ENCODE measurements at regions not wholly inside any gene's neighbourhood (a gene's known extent, or its start where the extent isn't known, plus 50 kb on each side); places are given as distances from the start of the nearest gene placed in this dataset.

DNA sequence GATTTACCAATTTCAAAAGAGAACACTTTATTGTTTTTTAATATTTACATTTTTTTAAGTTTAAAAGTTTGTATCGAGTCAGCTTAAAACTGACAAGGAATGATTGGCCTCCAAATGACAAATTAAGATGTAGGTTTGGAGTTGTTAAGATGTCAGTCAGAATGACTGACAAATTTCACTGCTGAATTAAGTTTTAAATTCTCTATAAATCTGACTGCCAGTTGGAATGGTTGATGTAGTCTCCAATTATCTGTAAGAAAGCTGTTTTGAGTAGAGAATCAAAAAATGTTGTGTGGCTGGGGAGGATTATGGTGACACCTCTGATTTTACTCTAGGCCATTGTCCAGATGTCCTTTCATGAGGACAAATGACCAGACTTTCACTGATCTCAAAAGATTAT, 165.3 kb upstream of the CDH20 start:
- Histone ChIP-seq H3K9me3 (no peaks in the 10 kb centered on the region), H3K36me3 (no peaks in the 10 kb centered on the region), H3K4me3 (no peak overlapping the region), H3K27me3 (no peaks in the 10 kb centered on the region)
- DNase-seq, result no peak

DNA sequence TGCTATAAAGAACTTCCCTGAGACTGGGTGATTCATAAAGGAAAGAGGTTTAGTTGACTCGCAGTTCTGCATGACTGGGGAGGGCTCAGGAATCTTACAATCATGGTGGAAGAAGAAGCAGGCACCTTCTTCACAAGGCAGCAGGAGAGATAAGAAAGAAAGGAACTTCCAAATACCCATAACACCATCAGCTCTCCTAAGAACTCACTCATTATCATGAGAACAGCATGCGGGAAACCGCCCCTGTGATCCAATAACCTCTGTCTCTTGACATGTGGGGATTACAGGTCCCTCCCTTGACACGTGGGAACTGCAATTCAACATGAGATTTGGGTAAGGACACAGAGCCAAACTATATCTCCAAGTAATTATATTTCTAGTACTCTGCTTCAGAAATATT, 163.8 kb upstream of the CDH20 start:
- Histone ChIP-seq H3K27me3 (no peaks in the 10 kb centered on the region), H3K36me3 (no peaks in the 10 kb centered on the region), H3K4me3 (no peak overlapping the region), H3K9me3 (no peaks in the 10 kb centered on the region)
- no peak for DNase-seq

DNA sequence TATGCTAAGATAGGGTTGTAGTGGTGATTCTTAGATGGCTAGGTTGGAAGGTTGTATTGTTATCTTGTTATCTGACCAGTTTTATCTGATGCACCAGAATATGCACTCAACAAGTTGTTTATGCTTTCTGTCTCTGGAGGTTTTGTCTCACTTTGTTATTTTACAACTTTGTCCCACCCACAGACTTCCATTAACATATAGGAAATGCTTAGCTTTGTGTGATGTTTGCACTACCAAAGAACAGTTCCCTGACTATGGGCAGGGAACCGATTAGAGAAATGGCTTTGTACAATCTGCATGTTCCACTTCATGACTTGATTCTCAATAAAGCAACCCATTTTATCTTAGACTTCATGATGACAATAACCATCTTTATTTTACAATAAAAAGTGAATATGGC, 160.6 kb upstream of the CDH20 start:
- H3K36me3 ChIP-seq, result no peaks in the 10 kb centered on the region
- H3K9me3 ChIP-seq, result no peaks in the 10 kb centered on the region
- no peak for DNase-seq
- H3K4me3 ChIP-seq, result no peak overlapping the region
- H3K27me3 ChIP-seq, result no peaks in the 10 kb centered on the region

DNA sequence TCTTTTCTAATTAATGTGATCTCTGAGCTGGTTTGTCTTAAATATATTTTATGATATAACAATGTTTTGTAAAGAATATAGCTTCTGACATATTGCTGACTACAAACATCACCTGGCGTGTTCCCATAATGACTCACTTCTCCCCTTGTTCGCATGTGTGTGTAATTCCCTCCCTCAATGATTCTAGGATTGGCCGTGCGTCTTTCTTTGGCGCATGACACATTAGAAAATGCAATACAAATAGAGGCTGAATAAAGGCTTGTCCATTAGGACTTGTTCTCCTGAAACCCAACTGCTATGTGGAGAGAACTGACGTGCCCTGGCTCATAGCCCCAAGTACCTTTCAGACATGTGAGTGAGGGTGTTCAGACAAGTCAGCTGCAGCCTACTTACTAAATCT, 159.7 kb upstream of the CDH20 start:
- DNase-seq, result no peak
- no peaks in the 10 kb centered on the region for H3K36me3 ChIP-seq

GRCh38 chr18:61183798-61184197, 149.4 kb upstream of the CDH20 start:
- no peaks in the 10 kb centered on the region for H3K36me3 ChIP-seq
- no peak overlapping the region for H3K4me3 ChIP-seq
- no peaks in the 10 kb centered on the region for H3K9me3 ChIP-seq
- peak; percentile 19 for DNase-seq
- H3K27me3 ChIP-seq, result no peaks in the 10 kb centered on the region

More for the DNA sequence above, 159.7 kb upstream of the CDH20 start:
- Histone ChIP-seq H3K4me3 (no peak overlapping the region), H3K27me3 (no peaks in the 10 kb centered on the region), H3K9me3 (no peaks in the 10 kb centered on the region)

GRCh38 chr18:61187971-61188370, 145.3 kb upstream of the CDH20 start:
- no peak for DNase-seq
- no peaks in the 10 kb centered on the region for H3K9me3 ChIP-seq
- no peak overlapping the region for H3K4me3 ChIP-seq
- no peaks in the 10 kb centered on the region for H3K36me3 ChIP-seq
- no peaks in the 10 kb centered on the region for H3K27me3 ChIP-seq

- no peaks in the 10 kb centered on the region for H3K36me3 ChIP-seq
- H3K4me3 ChIP-seq, result no peak overlapping the region
- no peaks in the 10 kb centered on the region for H3K27me3 ChIP-seq
- no peak for DNase-seq
- no peaks in the 10 kb centered on the region for H3K9me3 ChIP-seq
Measured at GRCh38 chr18:61189376-61189775, 143.9 kb upstream of the CDH20 start.

- no peak overlapping the region for H3K4me3 ChIP-seq
- no peaks in the 10 kb centered on the region for H3K36me3 ChIP-seq
- no peak for DNase-seq
- H3K9me3 ChIP-seq, result no peaks in the 10 kb centered on the region
- H3K27me3 ChIP-seq, result no peaks in the 10 kb centered on the region
Measured at GRCh38 chr18:61194726-61195125, 138.5 kb upstream of the CDH20 start.

DNA sequence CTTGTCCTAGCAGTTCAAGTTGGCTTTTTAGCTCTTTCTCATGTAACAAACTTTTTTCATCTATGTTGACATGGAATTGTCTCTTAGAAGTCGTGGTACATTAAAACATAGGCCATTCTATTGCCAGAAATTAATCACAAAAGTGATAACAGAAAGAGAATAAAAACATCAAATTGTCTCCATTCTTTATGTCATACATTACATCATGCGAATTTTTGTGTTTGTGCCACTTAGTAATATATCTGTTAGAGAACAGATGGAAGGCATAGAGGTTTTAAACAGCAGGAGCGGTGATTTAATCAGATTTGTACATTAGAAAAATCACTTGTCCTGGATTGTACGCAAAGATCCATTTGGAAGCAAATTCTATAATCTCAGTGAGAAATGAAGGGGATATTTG, 136.5 kb upstream of the CDH20 start:
- DNase-seq, result no peak
- H3K27me3 ChIP-seq, result no peaks in the 10 kb centered on the region
- no peak overlapping the region for H3K4me3 ChIP-seq
- no peaks in the 10 kb centered on the region for H3K9me3 ChIP-seq
- no peaks in the 10 kb centered on the region for H3K36me3 ChIP-seq

DNA sequence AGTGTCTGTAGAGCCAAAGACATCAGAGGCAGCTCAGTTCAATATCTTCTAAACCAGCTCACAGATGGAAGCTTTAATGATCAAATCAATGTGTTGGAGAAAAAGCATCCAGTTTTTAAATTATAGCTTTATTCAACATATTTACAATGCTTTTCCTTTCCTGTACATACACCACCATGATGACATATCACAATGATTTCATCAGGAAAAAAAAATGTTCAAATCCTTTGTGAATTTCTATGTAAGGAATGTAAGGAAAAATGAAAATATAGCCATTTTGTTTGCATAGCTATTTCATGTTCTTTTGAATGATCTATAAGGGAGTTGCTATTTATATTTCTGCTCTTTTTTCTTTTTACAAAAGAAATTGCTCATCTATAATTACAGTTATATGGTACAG, 134.7 kb upstream of the CDH20 start:
- no peak for DNase-seq
- H3K36me3 ChIP-seq, result no peaks in the 10 kb centered on the region
- no peak overlapping the region for H3K4me3 ChIP-seq
- H3K27me3 ChIP-seq, result no peaks in the 10 kb centered on the region
- no peaks in the 10 kb centered on the region for H3K9me3 ChIP-seq

DNA sequence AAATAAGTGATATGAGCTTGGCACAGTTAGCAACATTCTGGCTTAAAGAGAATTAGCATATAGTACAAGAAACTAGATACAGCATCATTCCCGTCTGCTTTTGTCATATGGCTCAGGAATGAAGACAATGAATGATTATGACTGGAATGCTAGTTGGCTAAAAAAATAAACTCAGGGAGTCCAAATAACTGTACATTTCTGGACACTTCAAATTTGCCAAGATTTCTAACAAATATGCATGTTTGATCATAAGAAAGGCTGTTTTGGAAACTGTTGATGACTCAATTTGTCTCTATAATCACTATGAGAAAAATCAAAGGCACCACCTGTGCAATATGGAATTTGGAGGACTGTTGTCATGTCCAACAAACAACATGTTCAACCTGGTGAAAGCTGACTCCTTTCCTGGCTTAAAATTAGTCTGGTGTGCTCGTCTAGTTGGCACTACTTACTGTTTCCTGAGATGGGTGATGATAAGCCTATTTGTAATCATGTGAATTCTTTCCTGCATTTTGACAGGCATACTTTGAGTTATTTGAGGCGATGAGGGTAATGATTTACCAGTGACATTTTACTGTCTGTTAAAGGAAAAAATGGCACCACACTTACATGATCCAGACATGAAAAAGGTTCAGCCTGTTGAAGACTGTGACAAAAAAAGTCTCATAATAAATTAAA, 133.9 kb upstream of the CDH20 start:
- H3K4me3 ChIP-seq, result no peak overlapping the region
- no peaks in the 10 kb centered on the region for H3K27me3 ChIP-seq
- peak; percentile 22 for DNase-seq
- no peaks in the 10 kb centered on the region for H3K9me3 ChIP-seq
- H3K36me3 ChIP-seq, result no peaks in the 10 kb centered on the region

GRCh38 chr18:61201511-61201910, 131.7 kb upstream of the CDH20 start:
- Histone ChIP-seq H3K27me3 (no peaks in the 10 kb centered on the region), H3K4me3 (no peak overlapping the region), H3K36me3 (no peaks in the 10 kb centered on the region), H3K9me3 (no peaks in the 10 kb centered on the region)
- no peak for DNase-seq

DNA sequence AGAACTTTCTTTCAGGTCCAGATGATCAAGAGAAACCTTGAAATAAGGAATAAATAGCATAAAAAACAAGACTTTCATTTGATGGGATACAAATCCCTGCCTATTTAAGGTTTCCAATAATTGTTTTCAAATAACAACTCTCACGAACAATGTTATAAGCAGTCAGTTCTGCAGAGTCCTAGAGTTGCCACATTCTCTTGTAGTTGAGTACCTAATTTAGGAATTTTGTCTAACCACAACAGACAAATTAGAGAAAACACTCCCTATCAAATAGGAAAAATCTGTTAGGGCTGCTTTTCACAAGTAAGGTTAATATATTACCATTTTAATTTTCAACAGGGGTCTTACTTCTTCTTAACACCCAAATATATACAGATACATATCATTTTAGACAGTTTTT, 130.1 kb upstream of the CDH20 start:
- no peaks in the 10 kb centered on the region for H3K9me3 ChIP-seq
- H3K36me3 ChIP-seq, result no peaks in the 10 kb centered on the region
- no peak for DNase-seq
- no peak overlapping the region for H3K4me3 ChIP-seq
- no peaks in the 10 kb centered on the region for H3K27me3 ChIP-seq

- DNase-seq, result peak; percentile 43
Measured at GRCh38 chr18:61209801-61210200, 123.4 kb upstream of the CDH20 start.

GRCh38 chr18:61216051-61216450, 117.2 kb upstream of the CDH20 start:
- H3K9me3 ChIP-seq, result no peaks in the 10 kb centered on the region
- DNase-seq, result no peak
- no peak overlapping the region for H3K4me3 ChIP-seq

More at GRCh38 chr18:61209801-61210200, 123.4 kb upstream of the CDH20 start:
- Histone ChIP-seq H3K27me3 (no peaks in the 10 kb centered on the region), H3K4me3 (no peak overlapping the region), H3K36me3 (no peaks in the 10 kb centered on the region), H3K9me3 (no peaks in the 10 kb centered on the region)

DNA sequence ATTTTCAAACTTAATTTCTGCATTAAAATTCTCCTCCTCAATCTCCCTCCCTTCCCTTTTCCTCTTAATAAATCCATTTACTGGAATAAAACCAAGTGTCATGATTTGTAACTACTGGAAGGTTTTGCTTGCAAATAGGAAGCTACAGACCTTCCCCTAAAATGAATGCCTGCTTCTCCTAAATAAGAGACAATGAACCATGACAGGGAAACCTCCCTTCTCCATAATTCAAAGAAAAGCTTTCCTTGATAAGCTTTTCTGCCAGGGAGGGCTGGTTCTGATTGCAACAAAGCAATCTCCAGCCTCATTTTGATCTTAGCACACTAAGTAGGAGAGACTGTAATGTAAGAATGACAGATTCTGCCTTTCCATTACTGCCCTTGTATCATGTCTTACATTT, 111.0 kb upstream of the CDH20 start:
- DNase-seq, result no peak
- Histone ChIP-seq H3K36me3 (no peaks in the 10 kb centered on the region), H3K9me3 (no peaks in the 10 kb centered on the region), H3K27me3 (no peaks in the 10 kb centered on the region), H3K4me3 (no peak overlapping the region)

More at GRCh38 chr18:61216051-61216450, 117.2 kb upstream of the CDH20 start:
- Histone ChIP-seq H3K36me3 (no peaks in the 10 kb centered on the region), H3K27me3 (no peaks in the 10 kb centered on the region)

DNA sequence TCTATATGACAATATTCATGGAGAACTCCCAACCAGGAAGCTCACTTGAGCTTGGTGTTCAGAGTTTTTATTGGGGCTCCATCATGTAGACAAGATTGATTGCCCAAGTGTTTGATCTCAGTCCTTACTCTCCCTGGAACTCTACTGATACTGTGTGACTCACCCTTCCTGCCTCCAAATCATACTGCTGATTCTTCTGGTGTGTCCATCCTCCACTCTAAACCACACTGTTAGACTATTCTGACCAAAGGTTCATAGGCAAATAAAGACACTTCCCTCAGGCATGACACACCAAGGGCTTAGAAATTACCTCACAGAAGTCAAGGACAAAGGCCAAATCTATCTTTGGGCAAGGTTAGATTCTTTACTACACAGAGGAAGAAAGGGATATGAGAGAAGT, 107.9 kb upstream of the CDH20 start:
- no peak for DNase-seq
- H3K27me3 ChIP-seq, result no peaks in the 10 kb centered on the region
- no peak overlapping the region for H3K4me3 ChIP-seq
- H3K9me3 ChIP-seq, result no peaks in the 10 kb centered on the region
- no peaks in the 10 kb centered on the region for H3K36me3 ChIP-seq

DNA sequence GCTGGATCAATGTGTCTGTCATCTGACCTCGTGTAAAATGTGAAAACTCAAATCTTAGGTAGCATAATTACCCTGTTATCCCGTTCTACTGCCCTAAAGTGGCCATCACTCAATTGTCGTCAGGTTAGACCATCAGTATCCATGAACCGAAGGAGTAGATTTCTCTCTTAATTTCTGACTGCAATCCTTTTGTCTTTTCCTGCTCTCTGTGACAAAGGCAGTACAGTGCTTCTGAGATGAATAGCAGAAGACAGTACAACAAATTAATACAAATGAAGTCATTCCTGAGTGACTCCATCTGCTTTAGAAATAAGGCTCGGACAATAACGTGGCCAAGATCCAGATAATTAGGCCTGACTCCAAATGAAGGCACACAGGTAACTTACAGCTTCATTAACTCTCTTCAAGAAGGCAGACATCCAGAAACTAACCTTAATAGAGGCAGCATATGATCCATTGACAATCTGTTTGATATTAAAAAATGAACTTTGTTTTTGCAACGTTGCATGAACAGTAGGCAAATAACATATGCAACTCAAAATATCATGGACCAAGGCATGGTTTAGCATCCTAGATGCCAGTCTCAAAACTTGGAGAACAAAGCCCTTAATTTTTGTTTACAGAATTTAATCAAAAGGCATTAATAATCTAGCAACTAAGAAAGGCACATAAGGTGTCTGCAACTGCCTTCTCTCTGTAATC, 96.7 kb upstream of the CDH20 start:
- no peak for DNase-seq
- H3K27me3 ChIP-seq, result no peaks in the 10 kb centered on the region
- no peaks in the 10 kb centered on the region for H3K9me3 ChIP-seq
- no peaks in the 10 kb centered on the region for H3K36me3 ChIP-seq
- H3K4me3 ChIP-seq, result no peak overlapping the region

All from MG63 (cell line).